ENCODE measurements at regions not wholly inside any gene's neighbourhood (a gene's known extent, or its start where the extent isn't known, plus 50 kb on each side); places are given as distances from the start of the nearest gene placed in this dataset.
"Not testable (repeated sequence)": the region's sequence is repeated elsewhere in the genome, so short reads cannot be mapped to it uniquely, and the experiment has no call there.

GRCh38 chr4:111031001-111031579, 408.2 kb upstream of the PITX2 start:
- DNase-seq: no peak

GRCh38 chr4:111031596-111031995, 408.7 kb upstream of the PITX2 start:
- no peak for DNase-seq

- DNase-seq: no peak
These were observed 414.9 kb upstream of the PITX2 start for GRCh38 chr4:111037591-111038360.

DNA sequence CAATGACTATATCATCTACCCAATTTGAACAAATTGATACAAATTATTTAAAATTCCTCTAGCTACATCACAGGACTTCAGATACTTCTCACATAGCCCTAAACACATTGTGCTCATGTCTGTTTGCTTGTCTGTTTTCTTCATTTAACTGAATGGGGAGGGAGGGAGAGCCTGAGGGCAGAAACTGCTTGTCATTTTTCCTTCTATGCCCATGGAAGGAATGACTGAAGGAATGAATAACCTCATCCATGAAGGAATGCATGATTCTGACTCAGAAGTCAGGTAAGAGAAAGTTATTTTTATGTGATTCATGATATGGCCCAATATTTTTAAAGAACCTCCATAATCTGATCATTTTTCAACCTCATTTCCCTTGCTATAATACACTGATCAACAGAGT, 418.0 kb upstream of the PITX2 start:
- no peak for DNase-seq

GRCh38 chr4:111043286-111043685, 420.4 kb upstream of the PITX2 start:
- no peak for DNase-seq

- no peak for DNase-seq
These were observed 423.1 kb upstream of the PITX2 start for GRCh38 chr4:111045992-111046391.

- no peak for DNase-seq
These were observed 423.9 kb upstream of the PITX2 start for GRCh38 chr4:111046811-111047210.

DNA sequence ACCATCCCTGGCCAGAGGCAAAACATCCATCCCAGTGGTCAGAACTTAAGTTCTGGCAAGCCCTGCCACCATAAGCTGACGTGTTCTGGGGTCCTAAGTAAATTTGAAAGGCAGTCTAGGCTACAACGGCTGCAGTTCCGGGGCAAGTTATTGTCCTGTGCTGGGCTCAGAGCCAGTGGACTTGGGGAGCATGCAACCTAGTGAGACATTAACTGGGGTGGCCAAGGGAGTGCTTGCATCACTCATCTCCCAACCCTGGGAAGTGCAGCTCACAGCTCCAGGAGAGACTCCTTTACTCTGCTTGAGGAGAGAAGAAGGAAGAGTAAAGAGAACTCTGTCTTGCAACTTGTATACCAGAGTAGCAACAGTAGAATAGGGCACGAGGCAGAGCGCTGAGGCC, 425.4 kb upstream of the PITX2 start:
- no peak for DNase-seq

GRCh38 chr4:111064342-111064993, 441.6 kb upstream of the PITX2 start:
- DNase-seq: no peak

GRCh38 chr4:111066001-111066400, 443.1 kb upstream of the PITX2 start:
- DNase-seq: no peak

DNA sequence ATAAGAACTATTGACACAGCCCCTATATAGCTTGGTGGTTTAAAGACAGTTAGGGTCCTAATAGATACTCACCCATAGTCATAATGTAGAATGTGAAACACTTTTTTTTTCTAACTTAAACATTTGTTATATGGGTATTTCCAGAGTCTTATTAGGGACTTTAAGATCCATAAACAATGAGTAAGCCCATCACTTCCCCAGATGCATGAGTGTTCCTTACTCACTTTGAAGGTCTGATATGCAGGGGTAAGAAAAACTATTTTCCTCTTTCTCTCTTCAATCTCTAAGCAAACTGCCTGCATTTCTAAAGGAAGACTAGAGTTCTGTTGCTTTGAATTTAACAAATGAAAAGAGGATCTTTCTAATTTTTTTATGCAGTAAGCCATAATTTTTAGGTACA, 443.6 kb upstream of the PITX2 start:
- DNase-seq: no peak

- no peak for DNase-seq
These were observed 444.0 kb upstream of the PITX2 start for GRCh38 chr4:111066887-111067286.

GRCh38 chr4:111068883-111069282, 446.0 kb upstream of the PITX2 start:
- DNase-seq: no peak

DNA sequence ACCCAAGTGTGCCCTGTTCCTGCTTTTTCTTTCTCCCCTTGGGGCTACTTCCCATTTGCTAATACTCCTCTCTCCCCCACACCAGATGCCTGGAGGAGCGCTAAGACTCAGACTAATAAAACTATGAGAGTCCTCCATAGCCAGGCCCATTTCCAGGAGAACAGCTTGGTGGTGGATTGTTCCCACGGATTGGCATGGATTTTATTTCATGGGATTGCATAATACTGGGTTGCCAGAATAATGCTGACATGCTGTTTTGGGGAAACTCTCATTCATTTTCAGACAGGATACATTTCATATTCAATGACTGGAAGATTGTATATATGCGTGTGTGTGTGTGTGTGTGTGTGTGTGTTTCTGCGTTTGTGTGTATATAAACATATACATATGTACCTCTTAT, 447.5 kb upstream of the PITX2 start:
- no peak for DNase-seq

GRCh38 chr4:111074523-111075114, 451.7 kb upstream of the PITX2 start:
- DNase-seq: no peak

GRCh38 chr4:111076299-111076698, 453.4 kb upstream of the PITX2 start:
- DNase-seq: not testable (repeated sequence)

- DNase-seq: no peak
These were observed 485.3 kb upstream of the PITX2 start for GRCh38 chr4:111108153-111108552.

DNA sequence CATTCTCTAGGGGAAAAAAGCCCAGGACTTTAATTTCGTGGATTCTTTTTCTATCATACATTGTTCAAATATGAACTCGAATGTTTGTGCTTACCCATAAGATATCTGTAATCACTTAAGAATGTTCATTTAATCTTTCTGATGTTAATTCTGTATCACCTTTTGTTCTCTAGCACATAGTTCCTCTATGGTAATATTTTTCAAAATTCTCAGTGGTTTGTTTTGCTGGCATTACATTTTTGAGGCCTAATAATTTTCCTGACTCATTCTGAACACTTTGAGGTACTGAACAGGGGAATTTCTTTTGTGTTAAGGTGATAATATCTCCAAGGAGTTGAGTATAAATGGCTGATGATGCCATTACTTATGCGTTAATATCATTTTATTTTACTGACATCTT, 490.7 kb upstream of the PITX2 start:
- DNase-seq: no peak

- DNase-seq: no peak
These were observed 493.0 kb upstream of the PITX2 start for GRCh38 chr4:111115881-111116280.

GRCh38 chr4:111120191-111120590, 497.3 kb upstream of the PITX2 start:
- no peak for DNase-seq

- DNase-seq: no peak
These were observed 503.5 kb upstream of the PITX2 start for GRCh38 chr4:111126340-111126739.

GRCh38 chr4:111127841-111128240, 505.0 kb upstream of the PITX2 start:
- DNase-seq: no peak

GRCh38 chr4:111128327-111128726, 505.4 kb upstream of the PITX2 start:
- no peak for DNase-seq

All from muscle of arm (tissue), 1 donor.